ENCODE measurements at regions not wholly inside any gene's neighbourhood (a gene's known extent, or its start where the extent isn't known, plus 50 kb on each side); places are given as distances from the start of the nearest gene placed in this dataset.

- H3K27me3 ChIP-seq, result no peaks in the 10 kb centered on the region
- H3K36me3 ChIP-seq, result no peaks in the 10 kb centered on the region
- no peaks in the 10 kb centered on the region for H3K4me1 ChIP-seq
- DNase-seq, result no peak
- no peaks in the 10 kb centered on the region for H3K9me3 ChIP-seq
- 87 to 92% (median 90%) methylated on average over 2 of the region's 2 CpGs for WGBS, 5 donors
- intact Hi-C loops (cut with DNase I; ENCODE audit: low total_unique reads), result no loop called here
- H3K4me3 ChIP-seq, result no peak overlapping the region
- no peak for TF ChIP-seq CTCF (IDR thresholded peaks at IDR 0.05)
- no peak for TF ChIP-seq EP300 (IDR thresholded peaks at IDR 0.05)
- no peak for TF ChIP-seq POLR2AphosphoS5 (IDR thresholded peaks at IDR 0.05)
- no peak overlapping the region for H3K27ac ChIP-seq
Observed at GRCh38 chr13:87452281-87452680, 218.9 kb upstream of the SLITRK5 start.

GRCh38 chr13:87453244-87453643, 217.9 kb upstream of the SLITRK5 start:
- Histone ChIP-seq H3K4me1 (no peaks in the 10 kb centered on the region), H3K27me3 (no peaks in the 10 kb centered on the region), H3K27ac (no peak overlapping the region), H3K36me3 (no peaks in the 10 kb centered on the region), H3K4me3 (no peak overlapping the region), H3K9me3 (no peaks in the 10 kb centered on the region)
- WGBS, 5 donors, result 25 to 37% (median 35%) methylated on average over 1 of the region's 1 CpG
- TF ChIP-seq POLR2A (IDR thresholded peaks at IDR 0.05), result no peak
- no peak for TF ChIP-seq EP300 (IDR thresholded peaks at IDR 0.05)
- no peak for TF ChIP-seq CTCF (IDR thresholded peaks at IDR 0.05)
- no peak for TF ChIP-seq POLR2AphosphoS5 (IDR thresholded peaks at IDR 0.05)
- no peak for DNase-seq
- intact Hi-C loops (cut with DNase I; ENCODE audit: low total_unique reads), result no loop called here

GRCh38 chr13:87459419-87459818, 211.8 kb upstream of the SLITRK5 start:
- Histone ChIP-seq H3K27ac (no peak overlapping the region), H3K27me3 (no peaks in the 10 kb centered on the region), H3K9me3 (no peaks in the 10 kb centered on the region), H3K4me3 (no peak overlapping the region), H3K4me1 (no peaks in the 10 kb centered on the region), H3K36me3 (no peaks in the 10 kb centered on the region)
- no peak for TF ChIP-seq POLR2A (IDR thresholded peaks at IDR 0.05)
- TF ChIP-seq CTCF (IDR thresholded peaks at IDR 0.05), result no peak
- no peak for TF ChIP-seq POLR2AphosphoS5 (IDR thresholded peaks at IDR 0.05)
- no peak for TF ChIP-seq EP300 (IDR thresholded peaks at IDR 0.05)
- no peak for DNase-seq
- WGBS, 5 donors, result 34 to 55% (median 52%) methylated on average over 1 of the region's 1 CpG
- intact Hi-C loops (cut with DNase I; ENCODE audit: low total_unique reads), result no loop called here

GRCh38 chr13:87497426-87497825, 173.7 kb upstream of the SLITRK5 start:
- 58 to 71% (median 62%) methylated on average over 2 of the region's 2 CpGs for WGBS, 5 donors
- Histone ChIP-seq H3K36me3 (no peaks in the 10 kb centered on the region), H3K27ac (no peak overlapping the region), H3K27me3 (peaks cover 0 to 4% (median 0%) of the 10 kb centered on the region in 3 donors), H3K4me3 (no peak overlapping the region), H3K4me1 (no peaks in the 10 kb centered on the region), H3K9me3 (peaks cover 0 to 17% (median 0%) of the 10 kb centered on the region in 4 donors)
- DNase-seq, result no peak
- TF ChIP-seq POLR2AphosphoS5 (IDR thresholded peaks at IDR 0.05) (no peak), POLR2A (IDR thresholded peaks at IDR 0.05) (no peak), EP300 (IDR thresholded peaks at IDR 0.05) (no peak), CTCF (IDR thresholded peaks at IDR 0.05) (no peak)
- intact Hi-C loops (cut with DNase I; ENCODE audit: low total_unique reads), result no loop called here

Data from stomach (tissue), 8 donors.